Hematopoietic multipotent progenitor cell treated with erythropoietin and hydrocortisone succinate and interleukin-3 and kit ligand, for 17 days (in vitro differentiated cells): ENCODE measurements at regions not wholly inside any gene's neighbourhood (a gene's known extent, or its start where the extent isn't known, plus 50 kb on each side); places are given as distances from the start of the nearest gene placed in this dataset.
"Not testable (repeated sequence)": the region's sequence is repeated elsewhere in the genome, so short reads cannot be mapped to it uniquely, and the experiment has no call there.

ENCODE experiments used
- DNase-seq: peaks from one replicate; pipeline ENCODE4 v3.0.0-alpha.2; 2015; ENCODE audit warnings: low spot score

- not testable (repeated sequence) for DNase-seq
These were observed 79.0 kb upstream of the RUBCNL start for GRCh38 chr13:46466074-46466473.

- no peak for DNase-seq
These were observed 76.7 kb upstream of the RUBCNL start for GRCh38 chr13:46463719-46464118.

GRCh38 chr13:46460223-46460622, 73.2 kb upstream of the RUBCNL start:
- not testable (repeated sequence) for DNase-seq

- DNase-seq = not testable (repeated sequence)
These were observed 70.2 kb upstream of the RUBCNL start for GRCh38 chr13:46457255-46457654.

- DNase-seq = not testable (repeated sequence)
These were observed 68.9 kb upstream of the RUBCNL start for GRCh38 chr13:46455924-46456323.

- not testable (repeated sequence) for DNase-seq
These were observed 64.1 kb upstream of the RUBCNL start for GRCh38 chr13:46451145-46451544.

- not testable (repeated sequence) for DNase-seq
These were observed 62.9 kb upstream of the RUBCNL start for GRCh38 chr13:46449949-46450348.

- DNase-seq = not testable (repeated sequence)
These were observed 61.1 kb upstream of the RUBCNL start for GRCh38 chr13:46448148-46448547.

GRCh38 chr13:46437808-46438404, 50.9 kb upstream of the RUBCNL start:
- not testable (repeated sequence) for DNase-seq
